Endometrium (tissue), 2 donors: ENCODE measurements at regions not wholly inside any gene's neighbourhood (a gene's known extent, or its start where the extent isn't known, plus 50 kb on each side); places are given as distances from the start of the nearest gene placed in this dataset.
"Not testable (repeated sequence)": the region's sequence is repeated elsewhere in the genome, so short reads cannot be mapped to it uniquely, and the experiment has no call there.

Source experiments
- FAIRE-seq: peaks from 2 replicates; lab custom pipeline; 2012; peaks lifted over from hg19 to GRCh38; lab: Jason Lieb, UNC
- donor health status: control.
- donor health status: control.

DNA sequence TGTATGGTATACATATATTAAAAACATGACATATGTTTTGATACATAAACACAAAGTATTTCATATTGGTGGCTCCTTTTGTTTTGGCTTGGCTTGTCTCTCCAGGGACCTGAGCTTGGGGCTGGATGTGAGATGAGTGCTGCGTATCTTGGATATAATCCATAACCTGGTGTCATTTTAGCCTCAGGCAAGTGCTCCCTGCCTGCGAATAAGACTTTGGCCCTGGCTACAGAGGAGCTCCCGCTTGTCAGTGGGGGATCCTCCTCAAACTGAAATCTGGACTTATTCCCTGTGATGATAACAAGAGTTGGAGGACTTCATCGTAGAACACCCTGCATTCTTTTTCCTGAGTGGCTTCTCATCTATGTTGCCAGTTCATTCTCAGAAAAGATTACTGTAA is 341.7 kb upstream of the CLINT1 start:
- FAIRE-seq = no peak

- FAIRE-seq = no peak
These were observed 339.7 kb upstream of the CLINT1 start for GRCh38 chr5:158198636-158199035.

DNA sequence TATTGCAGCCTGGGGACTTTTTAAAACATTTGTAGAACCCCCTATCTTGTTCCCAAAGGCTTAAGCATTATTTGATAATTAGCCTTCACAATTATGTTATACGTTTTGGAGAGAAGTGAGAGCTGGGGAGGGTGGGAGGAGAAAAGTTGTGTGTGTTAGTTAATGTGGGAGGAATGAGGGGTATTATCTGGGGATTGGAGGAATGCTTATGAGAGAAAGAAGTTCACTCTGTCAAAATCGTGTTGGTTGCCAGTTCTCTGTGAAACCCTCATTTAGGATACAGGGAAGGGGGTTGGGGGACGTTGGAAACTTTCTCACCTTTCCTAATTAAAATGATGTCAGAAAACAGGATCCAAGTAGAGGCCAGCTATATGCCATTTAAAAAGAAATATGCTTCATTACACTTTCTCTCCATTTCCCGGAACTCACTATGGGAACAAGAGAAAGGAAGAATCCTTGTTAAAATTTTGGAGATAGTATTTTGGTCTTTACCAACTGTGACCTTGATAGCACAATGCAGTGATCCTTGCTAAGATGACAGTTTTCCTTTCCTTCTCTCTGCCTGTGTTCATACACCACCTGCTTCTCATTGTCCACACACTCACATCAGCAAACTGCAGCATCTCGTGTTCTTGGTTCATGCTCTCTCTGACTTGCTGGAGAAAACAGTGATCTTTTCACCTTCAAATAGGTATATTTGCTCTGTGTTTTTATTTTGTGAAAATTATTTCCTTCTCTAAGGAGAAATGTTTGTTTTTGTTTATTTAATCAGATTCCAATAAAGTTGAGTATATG is 336.7 kb upstream of the CLINT1 start:
- no peak for FAIRE-seq

DNA sequence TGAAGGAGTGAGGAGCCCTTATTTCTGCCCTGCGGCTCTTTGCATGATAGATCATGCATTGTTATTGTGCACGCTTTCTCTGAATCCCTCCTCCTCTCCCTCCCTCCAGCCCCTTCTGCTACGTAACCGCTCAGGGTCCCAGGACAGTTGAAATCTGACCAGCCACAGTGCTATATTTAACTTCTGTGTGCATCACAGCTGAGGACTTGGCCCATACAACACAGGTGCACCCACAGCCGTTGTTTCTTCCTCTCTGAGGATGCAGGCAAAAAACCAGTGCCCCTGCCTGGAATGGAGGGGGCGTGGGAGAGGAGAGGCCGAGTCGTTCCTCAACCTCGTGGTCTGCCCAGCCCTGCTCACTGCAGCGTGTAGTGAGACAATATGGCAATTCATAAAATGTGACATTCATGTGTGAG is 335.6 kb upstream of the CLINT1 start:
- no peak for FAIRE-seq

DNA sequence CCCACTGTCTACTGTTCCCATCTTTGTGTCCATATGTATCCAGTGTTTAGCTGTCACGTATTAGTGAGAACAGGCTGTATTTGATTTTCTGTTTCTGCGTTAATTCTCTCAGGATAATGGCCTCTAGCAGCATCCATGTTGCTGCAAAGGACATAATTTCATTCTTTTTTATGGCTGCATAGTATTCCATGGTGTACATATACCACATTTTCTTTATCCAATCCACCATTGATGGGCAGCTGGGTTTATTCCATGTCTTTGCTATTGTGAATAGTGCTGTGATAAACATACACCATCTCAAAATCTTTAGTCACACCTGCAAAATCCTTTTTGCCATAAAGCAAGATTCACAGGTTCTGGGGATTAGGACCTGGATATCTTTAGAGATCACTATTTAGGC is 334.4 kb upstream of the CLINT1 start:
- not testable (repeated sequence) for FAIRE-seq

DNA sequence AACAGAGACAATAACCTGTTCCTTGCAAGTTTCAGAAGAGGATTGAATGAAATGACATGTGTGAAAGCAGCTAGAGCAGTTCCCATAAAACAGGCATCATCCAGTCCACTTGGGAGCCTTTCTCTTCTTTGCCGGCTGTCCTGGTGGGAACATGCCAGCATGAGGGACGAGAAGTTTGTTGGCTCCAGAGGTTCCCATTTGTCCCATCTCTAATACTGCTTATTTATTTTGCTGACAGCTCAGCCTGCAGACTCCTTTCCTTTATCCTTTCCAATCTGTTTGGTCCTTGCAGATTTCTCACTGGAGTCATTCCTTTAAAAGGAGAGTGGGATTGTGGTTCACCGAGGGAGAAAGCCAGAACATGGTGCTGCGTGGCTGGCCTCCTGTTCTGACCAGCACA is 321.5 kb upstream of the CLINT1 start:
- FAIRE-seq = no peak

DNA sequence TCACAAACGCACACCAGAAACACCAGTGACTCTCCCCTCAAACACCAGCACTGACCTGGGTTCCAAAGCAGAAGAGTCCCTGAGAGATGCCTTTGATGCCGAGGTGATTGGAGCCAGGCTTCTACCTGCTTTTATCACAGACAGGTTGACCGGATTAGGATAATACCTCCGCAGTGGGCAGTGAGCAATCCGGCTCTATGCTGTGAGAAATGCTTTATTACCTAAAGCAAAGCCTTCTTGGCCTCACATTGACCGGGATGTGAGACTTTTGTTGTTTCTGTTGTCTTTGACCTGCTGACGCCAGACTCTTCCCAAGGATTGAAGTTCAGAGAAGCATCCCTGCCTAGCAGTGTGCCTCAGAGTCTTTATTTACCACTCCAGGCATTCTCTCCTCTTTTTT is 320.3 kb upstream of the CLINT1 start:
- FAIRE-seq = no peak

GRCh38 chr5:158178535-158178934 is 319.6 kb upstream of the CLINT1 start:
- FAIRE-seq = no peak

DNA sequence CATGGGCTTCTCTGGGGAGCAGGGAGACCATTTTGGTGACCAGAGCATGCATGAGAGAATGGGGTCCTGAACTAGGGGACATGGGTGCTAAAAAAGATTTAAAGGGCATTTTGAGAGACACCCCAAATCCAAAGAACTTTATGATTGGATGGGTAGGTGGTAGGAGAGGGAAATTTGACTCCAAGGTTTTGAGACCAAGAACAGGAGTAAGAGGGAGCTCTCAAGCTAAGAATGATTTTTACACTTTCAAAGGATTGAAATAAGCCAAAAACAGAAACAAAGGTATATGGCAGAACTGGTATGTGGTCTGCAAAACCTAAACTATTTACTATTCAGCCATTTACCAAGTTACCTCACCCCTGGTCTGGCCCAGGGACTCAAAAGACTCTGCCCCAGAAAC is 318.2 kb upstream of the CLINT1 start:
- no peak for FAIRE-seq

DNA sequence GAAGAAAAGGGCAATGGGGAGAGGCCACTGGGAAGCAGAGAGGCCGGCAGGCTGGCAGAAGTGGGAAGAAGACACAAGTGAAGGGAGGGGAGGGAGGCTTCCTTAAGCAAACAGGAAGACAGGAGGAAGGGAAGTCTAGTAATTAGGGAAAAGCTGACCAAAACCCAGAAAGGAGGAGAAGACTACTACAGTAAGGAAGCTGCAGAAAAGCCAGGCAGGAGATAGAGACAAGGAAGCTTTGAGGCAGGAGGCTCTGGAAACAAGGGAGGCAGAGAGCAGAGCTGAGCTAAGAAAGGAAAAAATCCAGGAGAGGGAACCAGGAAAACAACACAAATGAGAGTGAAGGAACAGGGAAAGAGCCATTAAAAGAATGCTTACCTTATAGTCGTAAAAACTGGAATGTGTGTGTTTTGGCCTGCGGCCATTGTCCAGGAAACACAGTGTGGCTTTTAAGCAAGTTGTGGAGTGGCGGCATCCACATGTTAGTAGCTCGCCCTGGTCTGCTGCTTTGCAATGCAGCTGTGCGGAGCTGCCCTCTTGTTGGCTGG is 317.1 kb upstream of the CLINT1 start:
- FAIRE-seq = no peak

DNA sequence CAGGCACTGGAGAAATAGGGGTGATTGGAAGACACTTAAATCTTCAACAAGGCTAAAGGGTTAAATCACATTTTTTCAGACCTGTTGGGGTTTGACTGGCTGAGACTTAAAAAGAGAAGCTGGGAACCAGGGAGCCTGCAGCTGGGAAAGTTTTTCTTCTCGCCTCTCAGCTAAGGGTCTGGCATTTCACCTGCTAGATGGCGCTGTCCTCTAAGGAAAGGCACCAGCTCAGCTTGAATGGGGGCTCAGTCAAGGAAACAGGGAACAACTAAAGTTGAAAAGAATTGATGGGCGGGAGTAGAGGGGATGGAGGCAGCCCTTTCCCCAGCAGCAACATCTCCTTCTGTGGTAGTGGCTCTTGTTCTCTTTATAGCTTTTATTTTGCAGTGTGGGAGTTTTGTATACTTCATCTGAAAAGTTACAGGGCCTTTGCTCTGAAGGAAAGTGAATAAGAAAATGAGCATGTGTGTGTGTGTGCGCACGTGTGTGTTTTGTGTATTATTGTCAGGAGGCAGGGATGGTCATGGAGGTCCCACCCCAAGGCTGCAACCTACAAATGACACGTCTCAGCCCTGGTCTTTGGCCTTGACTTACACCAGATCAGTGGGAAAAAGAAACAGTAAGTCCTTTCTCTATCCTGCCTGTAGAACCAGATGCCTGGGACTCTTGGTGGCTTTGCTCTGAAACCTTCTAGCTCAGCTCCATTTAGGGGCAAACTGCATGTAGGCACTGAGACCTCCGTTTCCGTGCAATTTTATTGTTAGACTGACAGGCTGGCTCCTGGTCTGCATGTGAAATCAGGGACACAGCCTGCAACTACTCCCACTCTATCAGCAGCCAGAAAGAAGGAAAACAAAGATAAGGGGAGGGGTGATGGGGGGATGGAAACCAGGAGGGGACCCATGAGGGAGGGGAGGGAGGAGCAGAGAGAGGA is 316.2 kb upstream of the CLINT1 start:
- peak; percentile 58 for FAIRE-seq

DNA sequence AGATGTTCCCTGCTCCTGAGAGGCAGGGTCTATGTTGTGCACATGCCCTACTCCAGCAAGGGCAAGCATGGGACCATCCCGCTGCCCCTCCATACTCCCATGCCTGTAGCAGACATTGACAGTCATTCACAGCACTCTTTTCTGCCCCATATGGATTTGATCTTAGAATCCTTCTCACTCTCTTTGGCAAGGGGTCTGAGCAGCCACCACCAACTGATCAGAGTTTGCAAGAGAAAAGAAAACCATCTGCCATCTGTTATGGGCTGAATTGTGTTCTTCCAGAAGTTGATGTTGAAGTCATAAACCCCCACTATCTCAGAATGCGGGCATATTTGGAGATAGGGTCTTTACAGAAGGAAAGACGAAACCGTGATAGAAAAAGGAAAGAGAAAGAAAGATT is 315.1 kb upstream of the CLINT1 start:
- FAIRE-seq = no peak

DNA sequence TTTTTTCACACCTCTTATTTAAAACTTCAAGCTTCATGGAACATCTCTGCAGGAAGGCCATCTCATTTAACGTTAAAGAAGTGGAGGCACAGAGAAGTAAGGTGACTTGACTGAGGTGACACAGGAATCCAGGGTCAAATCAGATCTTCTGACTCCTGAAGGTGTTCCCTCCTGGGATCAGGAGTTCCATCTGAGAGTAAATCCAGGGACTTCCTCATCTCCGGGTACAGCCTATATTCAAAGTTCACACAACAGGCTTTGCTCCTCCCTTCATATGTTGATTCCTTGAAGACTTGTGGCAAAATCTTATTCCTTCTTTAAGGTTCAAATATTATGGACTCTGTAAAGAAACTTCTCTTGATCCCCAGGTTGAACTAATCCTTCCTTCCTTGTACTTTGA is 313.1 kb upstream of the CLINT1 start:
- FAIRE-seq = no peak

- no peak for FAIRE-seq
These were observed 311.6 kb upstream of the CLINT1 start for GRCh38 chr5:158170534-158170933.

GRCh38 chr5:158170060-158170459 is 311.1 kb upstream of the CLINT1 start:
- no peak for FAIRE-seq

DNA sequence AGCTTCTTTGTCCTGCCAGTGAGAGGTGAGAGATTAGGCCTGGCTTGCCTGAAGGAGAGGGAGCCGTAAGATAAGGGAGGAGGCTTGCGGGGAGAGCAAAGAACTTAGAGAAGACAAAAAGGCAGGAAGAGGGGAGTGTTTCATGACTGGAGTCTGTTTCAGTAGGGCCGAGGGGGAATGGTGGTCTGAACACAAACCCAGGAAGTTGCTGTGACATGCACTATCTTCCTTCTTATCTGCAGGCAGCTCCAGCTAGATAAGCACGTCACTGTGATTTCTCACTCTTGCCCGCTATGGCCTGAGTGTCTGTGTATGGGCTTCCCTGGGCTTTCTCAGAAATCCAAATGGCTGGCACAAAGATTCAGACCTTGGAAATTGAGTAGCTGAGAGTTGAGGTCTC is 307.5 kb upstream of the CLINT1 start:
- no peak for FAIRE-seq

- no peak for FAIRE-seq
These were observed 306.7 kb upstream of the CLINT1 start for GRCh38 chr5:158165647-158166046.

DNA sequence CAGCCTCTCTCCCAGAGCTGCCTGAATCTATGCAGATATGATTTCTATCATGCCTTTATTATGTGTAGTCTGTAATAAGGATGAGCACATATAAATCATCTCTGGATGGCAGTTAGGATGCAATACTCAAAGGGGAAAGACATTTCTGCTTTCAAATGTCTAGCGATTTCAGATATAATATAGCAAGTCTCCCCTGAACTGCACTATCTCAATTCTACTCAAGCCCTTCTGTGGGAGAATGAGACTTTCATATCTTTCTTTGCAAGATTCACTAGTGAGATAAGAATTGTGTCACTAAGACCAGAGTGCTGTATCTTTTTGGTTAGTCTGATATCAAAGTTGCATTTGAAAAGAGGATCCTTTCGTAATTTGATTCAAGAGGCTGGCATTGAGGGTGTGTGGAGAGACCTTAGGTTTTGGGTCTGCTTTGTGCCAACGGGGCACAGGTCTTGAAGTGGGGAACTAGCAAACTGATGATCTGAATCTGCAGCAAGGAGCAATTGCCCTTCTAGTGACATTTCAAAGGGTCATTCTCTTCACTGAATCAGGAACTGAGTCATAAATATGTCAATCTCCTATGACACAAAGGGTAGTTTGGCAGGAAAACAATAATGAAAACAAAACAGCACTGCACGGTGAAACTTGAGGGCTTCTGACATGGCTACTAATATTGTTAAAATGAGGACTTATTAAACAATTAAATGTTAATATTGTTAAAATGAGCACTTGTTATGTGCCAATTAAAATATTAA is 305.5 kb upstream of the CLINT1 start:
- no peak for FAIRE-seq

DNA sequence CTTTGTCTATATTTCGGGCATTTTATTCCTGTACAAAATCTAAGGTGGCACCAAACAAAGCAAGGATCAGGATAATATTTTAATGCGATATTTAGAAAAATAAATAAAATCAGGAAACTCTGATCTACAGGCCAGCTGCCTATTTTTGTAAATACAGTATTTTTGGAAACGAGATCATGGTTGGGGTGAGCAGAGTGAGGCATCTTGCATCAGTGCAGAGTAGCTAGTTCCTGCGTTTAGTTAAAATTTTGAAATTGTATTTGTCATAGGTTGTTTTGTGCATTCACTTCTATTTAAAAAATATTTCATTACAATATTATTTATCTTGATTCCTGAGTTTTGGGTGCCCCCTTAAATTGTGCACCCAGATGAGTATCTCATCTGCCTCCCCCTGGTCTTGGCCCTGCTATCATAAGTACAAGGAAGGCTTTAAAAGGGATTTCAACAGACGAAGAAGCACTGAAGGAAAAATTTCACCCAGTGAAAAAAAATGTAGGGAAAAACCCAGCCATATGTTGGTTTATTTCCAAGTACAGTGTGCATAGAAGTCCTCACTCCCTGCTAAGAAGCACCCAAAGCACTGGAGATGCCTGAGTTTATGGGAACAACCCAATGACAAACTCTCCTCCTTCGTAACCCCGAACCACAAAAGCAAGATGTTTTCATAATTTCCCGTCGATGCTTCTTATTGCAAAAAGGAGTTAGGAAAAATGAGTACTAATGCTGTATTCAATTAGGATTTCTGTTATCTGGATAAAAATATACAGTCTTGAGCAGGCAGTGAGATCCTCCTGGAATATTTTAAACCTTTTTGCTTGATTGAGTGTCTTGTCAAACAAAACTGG is 304.7 kb upstream of the CLINT1 start:
- FAIRE-seq = no peak

DNA sequence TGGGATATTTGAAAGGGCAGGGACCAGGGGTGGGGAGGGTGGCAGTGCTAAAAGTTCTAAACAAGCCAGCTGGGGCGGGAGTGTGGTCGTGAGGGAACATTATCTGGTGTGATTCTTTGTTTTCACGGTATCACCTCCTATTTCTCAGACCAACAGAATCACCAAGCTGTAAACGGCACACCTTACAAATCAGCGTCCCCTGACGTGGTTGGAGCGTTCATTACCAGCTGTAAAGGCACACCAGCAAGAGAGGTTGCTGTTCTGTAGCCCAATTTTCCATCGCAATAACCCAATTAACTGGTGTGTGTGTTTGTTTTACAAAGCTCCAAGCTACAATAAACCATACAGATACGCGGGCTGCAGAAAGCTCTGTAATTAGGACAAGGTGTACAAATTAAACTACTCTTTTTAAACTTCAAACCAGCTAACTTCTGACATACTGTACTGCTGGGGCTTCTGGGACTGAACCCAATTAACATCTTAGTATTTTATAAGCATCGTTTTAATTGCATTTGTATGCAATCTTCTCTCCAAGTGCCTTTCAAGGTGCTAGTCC is 303.6 kb upstream of the CLINT1 start:
- no peak for FAIRE-seq

DNA sequence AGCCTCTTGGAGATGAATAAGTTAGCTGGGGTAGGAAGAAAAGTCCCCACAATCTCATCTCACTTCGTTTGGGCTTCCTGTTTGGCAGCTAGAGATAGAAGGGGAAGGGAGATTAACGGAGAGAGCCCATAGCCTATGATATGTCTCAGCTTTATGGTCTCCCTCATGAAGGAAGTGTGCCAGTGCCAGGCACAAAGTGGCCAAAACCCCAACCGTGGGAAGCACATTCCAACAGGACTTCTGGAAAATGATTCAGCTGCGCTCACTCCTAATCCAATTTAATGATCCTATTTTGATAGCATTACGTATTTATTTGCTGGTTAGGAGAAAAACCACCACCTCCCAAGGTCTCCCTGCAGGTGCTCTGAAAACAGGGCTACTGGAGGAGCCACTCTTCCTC is 303.1 kb upstream of the CLINT1 start:
- no peak for FAIRE-seq
